K562 (cell line): ENCODE measurements at regions not wholly inside any gene's neighbourhood (a gene's known extent, or its start where the extent isn't known, plus 50 kb on each side); places are given as distances from the start of the nearest gene placed in this dataset.
"Not testable (repeated sequence)": the region's sequence is repeated elsewhere in the genome, so short reads cannot be mapped to it uniquely, and the experiment has no call there.

Experiments
- ATAC-seq: fragments of 200-7000 bp; cut with Tn5 transposase; 3 replicates; pipeline ENCODE4 v1.9.1; 2020; ENCODE audit warnings: moderate library complexity
- BruUV-seq: library from RNA; stranded (reverse); fragments of 400-500 nt; replicated peaks from 2 replicates; lab custom pipeline; 2021; lab: Mats Ljungman, UMichigan
- CTCF ChIA-PET: fragments of 300-600 bp; formaldehyde crosslinking; extraction: SDS; loops from one replicate; lab custom pipeline; 2021; ENCODE audit warnings: low intra/inter-chr PET ratio; lab: Yijun Ruan, JAX
- POLR2A ChIA-PET: fragments of 300-600, 350-650 bp; sonication (Branson Sonifier 250); formaldehyde crosslinking; extraction: SDS; loops from one replicate; lab custom pipeline; 2021; ENCODE audit warnings: antibody characterized with exemption, inconsistent platforms; lab: Yijun Ruan, JAX
- DNase-seq, 4 experiments: peaks; one replicate each; pipeline versions ENCODE4 v3.0.0 to v3.0.0-alpha.2; 2011 to 2018; ENCODE audit warnings: low spot score in 3 of 4, mixed read lengths in 3 of 4; ENCODE audit errors: extremely low read depth in 1 of 4
- FAIRE-seq: peaks from 2 replicates; lab custom pipeline; 2011; peaks lifted over from hg19 to GRCh38; lab: Jason Lieb, UNC
- H2AFZ ChIP-seq: 2 replicates; pipeline ENCODE4 v1.6.0; 2011; ENCODE audit warnings: low read depth, low read length, control low read depth, inconsistent platforms
- H3K27ac ChIP-seq: fragments of 200-600 bp; 3 replicates; pipeline ENCODE4 v1.8.0; 2011; ENCODE audit warnings: low read depth, mild to moderate bottlenecking, control low read depth, inconsistent platforms, low read length, moderate library complexity, mixed read lengths; ENCODE audit errors: extremely low read depth
- H3K27me3 ChIP-seq, 2 experiments: fragments of 300-600 bp in 1 of 2; 2 replicates in 1 of 2; 3 replicates in 1 of 2; pipeline versions ENCODE4 v1.6.0 to v1.8.0; 2011; ENCODE audit warnings: inconsistent platforms in 2 of 2, low read length in 2 of 2, mild to moderate bottlenecking in 1 of 2, mixed read lengths in 1 of 2, moderate library complexity in 1 of 2; ENCODE audit not compliant: control insufficient read depth in 2 of 2, insufficient read depth in 2 of 2
- H3K36me3 ChIP-seq: fragments of 300-600 bp; 3 replicates; pipeline ENCODE4 v1.8.0; 2011; ENCODE audit warnings: mild to moderate bottlenecking, low read length, inconsistent platforms; ENCODE audit not compliant: control insufficient read depth, insufficient read depth
- H3K4me1 ChIP-seq, 2 experiments: fragments of 200-600 bp in 1 of 2; replicated peaks in 1 of 2; 2 replicates in 1 of 2; 3 replicates in 1 of 2; pipeline versions ENCODE4 v1.5.1 to v1.8.0; 2011; ENCODE audit warnings: inconsistent platforms in 2 of 2, low read length in 2 of 2, mild to moderate bottlenecking in 1 of 2, mixed read lengths in 1 of 2, moderate library complexity in 1 of 2; ENCODE audit not compliant: control insufficient read depth in 2 of 2, insufficient read depth in 2 of 2
- H3K4me2 ChIP-seq: 2 replicates; pipeline ENCODE4 v1.6.1; 2011; ENCODE audit warnings: low read length, control low read depth, inconsistent platforms, mixed read lengths; ENCODE audit not compliant: insufficient read depth
- H3K4me3 ChIP-seq: fragments of 200-600 bp; sonication (generic), shearing (Covaris generic); 2 replicates; pipeline ENCODE4 v1.5.1; 2016; ENCODE audit warnings: control low read depth, inconsistent platforms
- H3K79me2 ChIP-seq: fragments of 200-600 bp; 3 replicates; pipeline ENCODE4 v1.8.0; 2011; ENCODE audit warnings: low read length, inconsistent platforms; ENCODE audit not compliant: control insufficient read depth, insufficient read depth
- H3K9ac ChIP-seq, 2 experiments: 2 replicates each; pipeline versions ENCODE4 v1.6.0 to v1.6.1; 2011; ENCODE audit warnings: low read depth in 2 of 2, low read length in 2 of 2, control low read depth in 1 of 2, inconsistent platforms in 1 of 2, mild to moderate bottlenecking in 1 of 2, mixed read lengths in 1 of 2; ENCODE audit not compliant: insufficient read depth in 1 of 2
- H3K9me1 ChIP-seq: one replicate; pipeline ENCODE4 v1.6.0; 2011; ENCODE audit warnings: inconsistent platforms, mild to moderate bottlenecking, low read length, moderate library complexity; ENCODE audit not compliant: control insufficient read depth, insufficient read depth
- H3K9me3 ChIP-seq: replicated peaks from 2 replicates; pipeline ENCODE4 v1.5.1; 2011; ENCODE audit warnings: low read depth, low read length, inconsistent platforms; ENCODE audit not compliant: control insufficient read depth, insufficient read depth
- H4K20me1 ChIP-seq: replicated peaks from 2 replicates; pipeline ENCODE4 v1.6.1; 2011; ENCODE audit warnings: low read length, inconsistent platforms, mixed read lengths; ENCODE audit not compliant: control insufficient read depth, insufficient read depth
- FOXO4 ChIP-seq: fragments of 450-650 bp; formaldehyde crosslinking; IDR thresholded peaks from 2 replicates; pipeline ENCODE4 v1.4.0; 2020; ENCODE audit warnings: mild to moderate bottlenecking, moderate library complexity
- YY1 ChIP-seq, 3 experiments: IDR thresholded peaks; 2 replicates each; pipeline ENCODE4 v1.6.1; 2011; ENCODE audit warnings: low read length in 2 of 3, mild to moderate bottlenecking in 2 of 3, moderate library complexity in 2 of 3, borderline replicate concordance in 1 of 3, control low read depth in 1 of 3, low read depth in 1 of 3; ENCODE audit not compliant: insufficient read depth in 3 of 3, insufficient replicate concordance in 2 of 3, control insufficient read depth in 1 of 3, insufficient read length in 1 of 3; ENCODE audit errors: extremely low read depth in 1 of 3
- WGBS: fragments of 100-300 bp; shearing (Covaris generic); methylation state at CpG from one replicate; pipeline ENCODE4 v1.1.6; 2016; ENCODE audit warnings: low coverage, mixed read lengths; ENCODE audit not compliant: insufficient coverage; ENCODE audit errors: missing lambda C conversion rate; 5-methylcytosine and 5-hydroxymethylcytosine counted together
- in situ Hi-C: fragments of 300-500 bp; cut with MboI; formaldehyde crosslinking; loops from 4 replicates; pipeline ENCODE4 v1.15.0; 2018; ENCODE audit warnings: inconsistent platforms, mixed read lengths
- intact Hi-C: fragments of 100-400 bp; cut with micrococcal nuclease; formaldehyde crosslinking; loops from 2 replicates; pipeline ENCODE4 v1.14.2; 2022

- no peak for FAIRE-seq
- in situ Hi-C loops = no loop called here
- Histone ChIP-seq H3K9me1 (no peaks in the 10 kb centered on the region), H3K9ac (no peak overlapping the region), H3K9me3 (no peaks in the 10 kb centered on the region), H3K27ac (no peak overlapping the region), H3K27me3 (peaks cover 4 to 13% of the 10 kb centered on the region in 2 experiments; a peak in 1 of 5 replicates), H3K4me2 (no peak overlapping the region), H3K36me3 (no peaks in the 10 kb centered on the region), H4K20me1 (no peaks in the 10 kb centered on the region), H3K4me3 (no peak overlapping the region), H3K79me2 (no peaks in the 10 kb centered on the region), H2AFZ (no peak overlapping the region), H3K4me1 (no peaks in the 10 kb centered on the region)
- ATAC-seq = no peak
- ChIA-PET POLR2A (no interaction called here), CTCF (no interaction called here)
- intact Hi-C loops = no loop called here
- no TSS peak for BruUV-seq
- TF ChIP-seq FOXO4 (CRISPR knock-in tag) = no peak
- TF ChIP-seq YY1 (IDR thresholded peaks at IDR 0.05; ENCODE audit: borderline replicate concordance in 1 of 3, control insufficient read depth in 1 of 3, extremely low read depth in 1 of 3, insufficient read depth in 3 of 3, insufficient read length in 1 of 3, insufficient replicate concordance in 2 of 3, low read depth in 1 of 3, low read length in 2 of 3) = no peak
- DNase-seq = no peak
- WGBS = 0% methylated on average over 1 of the region's 1 CpG
These were observed 147.7 kb downstream of the SREK1 start for GRCh38 chr5:66291771-66292170.

GRCh38 chr5:66293851-66294250 lies 149.8 kb downstream of the SREK1 start:
- CTCF ChIA-PET, H3K9me3 ChIP-seq, H3K36me3 ChIP-seq, POLR2A ChIA-PET, H3K9me1 ChIP-seq, ATAC-seq, H3K4me2 ChIP-seq, FAIRE-seq, H2AFZ ChIP-seq, in situ Hi-C loops, H4K20me1 ChIP-seq, intact Hi-C loops, BruUV-seq, H3K27ac ChIP-seq, H3K9ac ChIP-seq, H3K4me1 ChIP-seq, DNase-seq, H3K79me2 ChIP-seq, H3K4me3 ChIP-seq: not testable (repeated sequence)
- WGBS = 0% methylated on average over 10 of the region's 10 CpGs
- H3K27me3 ChIP-seq = peaks cover 4 to 13% of the 10 kb centered on the region in 2 experiments; a peak in 1 of 5 replicates
